Mesenchymal stem cell (in vitro differentiated cells and primary cell): ENCODE measurements at regions not wholly inside any gene's neighbourhood (a gene's known extent, or its start where the extent isn't known, plus 50 kb on each side); places are given as distances from the start of the nearest gene placed in this dataset.

Experiments used
- DNase-seq: peaks from one replicate; pipeline ENCODE4 v3.0.0-alpha.2; 2013
- H2AFZ ChIP-seq: one replicate; pipeline ENCODE4 v1.6.1; 2013; ENCODE audit warnings: low read depth, mild to moderate bottlenecking, control low read depth, inconsistent platforms, low read length, moderate library complexity
- H2AK5ac ChIP-seq: 2 replicates; pipeline ENCODE4 v1.6.1; 2013; ENCODE audit warnings: low read length, moderate library complexity, mild to moderate bottlenecking, inconsistent platforms; ENCODE audit not compliant: severe bottlenecking
- H2BK120ac ChIP-seq: one replicate; pipeline ENCODE4 v1.6.1; 2013; ENCODE audit warnings: low read depth, mild to moderate bottlenecking, inconsistent platforms, low read length, moderate library complexity
- H2BK12ac ChIP-seq, 2 experiments: one replicate each; pipeline ENCODE4 v1.6.1; 2013; ENCODE audit warnings: inconsistent platforms in 2 of 2, low read length in 2 of 2, mild to moderate bottlenecking in 2 of 2, moderate library complexity in 2 of 2, control low read depth in 1 of 2
- H2BK15ac ChIP-seq: one replicate; pipeline ENCODE4 v1.6.1; 2013; ENCODE audit warnings: mild to moderate bottlenecking, low read depth, inconsistent platforms; ENCODE audit not compliant: poor library complexity, severe bottlenecking
- H2BK5ac ChIP-seq: 2 replicates; pipeline ENCODE4 v1.6.1; 2013; ENCODE audit warnings: low read depth, mild to moderate bottlenecking, low read length, control low read depth, inconsistent platforms; ENCODE audit not compliant: poor library complexity, severe bottlenecking
- H3K14ac ChIP-seq, 2 experiments: one replicate each; pipeline ENCODE4 v1.6.1; 2013; ENCODE audit warnings: inconsistent platforms in 2 of 2, low read length in 2 of 2, control low read depth in 1 of 2, mild to moderate bottlenecking in 1 of 2, moderate library complexity in 1 of 2
- H3K18ac ChIP-seq, 2 experiments: one replicate each; pipeline ENCODE4 v1.6.1; 2013; ENCODE audit warnings: inconsistent platforms in 2 of 2, low read length in 2 of 2, control low read depth in 1 of 2, low read depth in 1 of 2, mild to moderate bottlenecking in 1 of 2
- H3K23ac ChIP-seq, 2 experiments: one replicate each; pipeline ENCODE4 v1.6.1; 2013; ENCODE audit warnings: inconsistent platforms in 2 of 2, low read length in 2 of 2, mild to moderate bottlenecking in 2 of 2, moderate library complexity in 2 of 2, control low read depth in 1 of 2
- H3K27ac ChIP-seq: 2 replicates; pipeline ENCODE4 v1.5.1; 2013; ENCODE audit warnings: mild to moderate bottlenecking, moderate library complexity, low read length, control low read depth, inconsistent platforms; ENCODE audit not compliant: poor library complexity, severe bottlenecking
- H3K27me3 ChIP-seq, 2 experiments: 2 replicates each; pipeline versions ENCODE4 v1.6.1 to v1.7.0; 2013; ENCODE audit warnings: low read length in 2 of 2, mild to moderate bottlenecking in 2 of 2, moderate library complexity in 2 of 2, control low read depth in 1 of 2, inconsistent platforms in 1 of 2; ENCODE audit not compliant: control insufficient read depth in 1 of 2, insufficient read depth in 1 of 2
- H3K36me3 ChIP-seq, 2 experiments: 2 replicates each; pipeline versions ENCODE4 v1.6.1 to v1.7.0; 2013; ENCODE audit warnings: low read length in 2 of 2, control low read depth in 1 of 2, inconsistent platforms in 1 of 2, low read depth in 1 of 2, mild to moderate bottlenecking in 1 of 2; ENCODE audit not compliant: insufficient read depth in 2 of 2, control insufficient read depth in 1 of 2
- H3K4ac ChIP-seq, 2 experiments: one replicate each; pipeline ENCODE4 v1.6.1; 2013; ENCODE audit warnings: inconsistent platforms in 2 of 2, low read length in 2 of 2, mild to moderate bottlenecking in 2 of 2, moderate library complexity in 2 of 2, control low read depth in 1 of 2, low read depth in 1 of 2
- H3K4me1 ChIP-seq: 2 replicates; pipeline ENCODE4 v1.6.1; 2013; ENCODE audit warnings: low read depth, low read length, control low read depth; ENCODE audit not compliant: control insufficient read depth, insufficient read depth
- H3K4me2 ChIP-seq: 2 replicates; pipeline ENCODE4 v1.6.1; 2013; ENCODE audit warnings: low read length, mild to moderate bottlenecking, inconsistent platforms; ENCODE audit not compliant: poor library complexity, severe bottlenecking
- H3K4me3 ChIP-seq, 2 experiments: 2 replicates each; pipeline versions ENCODE4 v1.5.1 to v1.7.0; 2013; ENCODE audit warnings: low read length in 2 of 2, mild to moderate bottlenecking in 2 of 2, control low read depth in 1 of 2, low read depth in 1 of 2; ENCODE audit not compliant: insufficient read depth in 1 of 2
- H3K79me1 ChIP-seq: replicated peaks from 2 replicates; pipeline ENCODE4 v1.6.1; 2013; ENCODE audit warnings: mild to moderate bottlenecking, control low read depth, low read length, inconsistent platforms; ENCODE audit not compliant: poor library complexity, severe bottlenecking
- H3K9ac ChIP-seq: 2 replicates; pipeline ENCODE4 v1.7.0; 2013; ENCODE audit warnings: mild to moderate bottlenecking, low read length, moderate library complexity
- H3K9me3 ChIP-seq: 2 replicates; pipeline ENCODE4 v1.7.0; 2013; ENCODE audit warnings: mild to moderate bottlenecking, low read length; ENCODE audit not compliant: control insufficient read depth
- H4K8ac ChIP-seq: one replicate; pipeline ENCODE4 v1.6.1; 2013; ENCODE audit warnings: inconsistent platforms, mild to moderate bottlenecking, low read length, moderate library complexity
- H4K91ac ChIP-seq: one replicate; pipeline ENCODE4 v1.6.1; 2013; ENCODE audit warnings: mild to moderate bottlenecking, low read length, inconsistent platforms
- WGBS: methylation state at CpG from one replicate; pipeline ENCODE4 v1.1.7; 2013; ENCODE audit warnings: mixed read lengths; 5-methylcytosine and 5-hydroxymethylcytosine counted together

- no peak overlapping the region for H2BK15ac ChIP-seq
- 86% methylated on average over 2 of the region's 4 CpGs for WGBS
- no peak overlapping the region for H4K91ac ChIP-seq
- H3K4me3 ChIP-seq, result no peak overlapping the region
- H3K4ac ChIP-seq, result no peak overlapping the region
- no peak overlapping the region for H2BK12ac ChIP-seq
- H3K27me3 ChIP-seq, result no peaks in the 10 kb centered on the region
- H4K8ac ChIP-seq, result no peak overlapping the region
- no peak overlapping the region for H3K27ac ChIP-seq
- H2BK120ac ChIP-seq, result no peak overlapping the region
- no peaks in the 10 kb centered on the region for H3K79me1 ChIP-seq
- H2BK5ac ChIP-seq, result no peak overlapping the region
- H3K9ac ChIP-seq, result no peak overlapping the region
- no peaks in the 10 kb centered on the region for H3K36me3 ChIP-seq
- H3K9me3 ChIP-seq, result no peaks in the 10 kb centered on the region
- no peak for DNase-seq
- H3K18ac ChIP-seq, result no peak overlapping the region
- H3K23ac ChIP-seq, result no peak overlapping the region
- H2AFZ ChIP-seq, result no peak overlapping the region
- no peak overlapping the region for H2AK5ac ChIP-seq
- no peak overlapping the region for H3K14ac ChIP-seq
- H3K4me2 ChIP-seq, result no peak overlapping the region
- peaks cover 6% of the 10 kb centered on the region for H3K4me1 ChIP-seq
Observed at GRCh38 chrX:20374450-20374849, 107.7 kb upstream of the RPS6KA3 start.

- Histone ChIP-seq H2BK12ac (no peak overlapping the region), H2BK5ac (no peak overlapping the region), H2AK5ac (no peak overlapping the region), H3K9ac (no peak overlapping the region), H3K9me3 (no peaks in the 10 kb centered on the region), H4K91ac (no peak overlapping the region), H3K36me3 (no peaks in the 10 kb centered on the region), H3K14ac (no peak overlapping the region), H3K4me2 (no peak overlapping the region), H3K4me1 (peaks cover 6% of the 10 kb centered on the region), H3K18ac (no peak overlapping the region), H2AFZ (no peak overlapping the region), H3K4ac (no peak overlapping the region), H3K4me3 (no peak overlapping the region), H3K27me3 (no peaks in the 10 kb centered on the region), H2BK15ac (no peak overlapping the region), H2BK120ac (no peak overlapping the region), H4K8ac (no peak overlapping the region), H3K23ac (no peak overlapping the region), H3K79me1 (no peaks in the 10 kb centered on the region), H3K27ac (peak overlapping the region; percentile 40)
- no peak for DNase-seq
- WGBS, result 75% methylated on average over 3 of the region's 6 CpGs
Observed at GRCh38 chrX:20373063-20373462, 106.4 kb upstream of the RPS6KA3 start.

GRCh38 chrX:20372533-20372932 lies 105.8 kb upstream of the RPS6KA3 start:
- no peak overlapping the region for H3K14ac ChIP-seq
- no peak overlapping the region for H3K9ac ChIP-seq
- no peaks in the 10 kb centered on the region for H3K36me3 ChIP-seq
- no peak overlapping the region for H2BK15ac ChIP-seq
- peak; percentile 49 for DNase-seq
- no peak overlapping the region for H2AFZ ChIP-seq
- peak overlapping the region; percentile 40 for H3K27ac ChIP-seq
- H3K18ac ChIP-seq, result no peak overlapping the region
- no peak overlapping the region for H4K8ac ChIP-seq
- no peak overlapping the region for H2AK5ac ChIP-seq
- no peak overlapping the region for H3K23ac ChIP-seq
- H4K91ac ChIP-seq, result no peak overlapping the region
- no peak overlapping the region for H2BK12ac ChIP-seq
- H2BK5ac ChIP-seq, result no peak overlapping the region
- 37% methylated on average over 1 of the region's 1 CpG for WGBS
- H3K4me2 ChIP-seq, result no peak overlapping the region
- no peak overlapping the region for H3K4me3 ChIP-seq
- H2BK120ac ChIP-seq, result no peak overlapping the region
- no peaks in the 10 kb centered on the region for H3K27me3 ChIP-seq
- no peaks in the 10 kb centered on the region for H3K9me3 ChIP-seq
- no peak overlapping the region for H3K4ac ChIP-seq
- no peaks in the 10 kb centered on the region for H3K79me1 ChIP-seq
- H3K4me1 ChIP-seq, result peaks cover 6% of the 10 kb centered on the region

- Histone ChIP-seq H2AFZ (no peak overlapping the region), H4K8ac (no peak overlapping the region), H2BK12ac (no peak overlapping the region), H2BK120ac (no peak overlapping the region), H2BK5ac (no peak overlapping the region), H3K79me1 (no peaks in the 10 kb centered on the region), H3K9ac (no peak overlapping the region), H4K91ac (no peak overlapping the region), H2AK5ac (no peak overlapping the region), H3K14ac (no peak overlapping the region), H2BK15ac (no peak overlapping the region), H3K4me1 (peaks cover 6% of the 10 kb centered on the region), H3K23ac (no peak overlapping the region), H3K18ac (no peak overlapping the region), H3K4me2 (no peak overlapping the region), H3K27me3 (no peaks in the 10 kb centered on the region), H3K36me3 (no peaks in the 10 kb centered on the region), H3K4ac (no peak overlapping the region), H3K27ac (no peak overlapping the region), H3K4me3 (no peak overlapping the region), H3K9me3 (no peaks in the 10 kb centered on the region)
- WGBS, result 97% methylated on average over 2 of the region's 3 CpGs
- DNase-seq, result no peak
Observed at GRCh38 chrX:20369468-20369867, 102.8 kb upstream of the RPS6KA3 start.
